ENCODE measurements at regions not wholly inside any gene's neighbourhood (a gene's known extent, or its start where the extent isn't known, plus 50 kb on each side); places are given as distances from the start of the nearest gene placed in this dataset.

DNA sequence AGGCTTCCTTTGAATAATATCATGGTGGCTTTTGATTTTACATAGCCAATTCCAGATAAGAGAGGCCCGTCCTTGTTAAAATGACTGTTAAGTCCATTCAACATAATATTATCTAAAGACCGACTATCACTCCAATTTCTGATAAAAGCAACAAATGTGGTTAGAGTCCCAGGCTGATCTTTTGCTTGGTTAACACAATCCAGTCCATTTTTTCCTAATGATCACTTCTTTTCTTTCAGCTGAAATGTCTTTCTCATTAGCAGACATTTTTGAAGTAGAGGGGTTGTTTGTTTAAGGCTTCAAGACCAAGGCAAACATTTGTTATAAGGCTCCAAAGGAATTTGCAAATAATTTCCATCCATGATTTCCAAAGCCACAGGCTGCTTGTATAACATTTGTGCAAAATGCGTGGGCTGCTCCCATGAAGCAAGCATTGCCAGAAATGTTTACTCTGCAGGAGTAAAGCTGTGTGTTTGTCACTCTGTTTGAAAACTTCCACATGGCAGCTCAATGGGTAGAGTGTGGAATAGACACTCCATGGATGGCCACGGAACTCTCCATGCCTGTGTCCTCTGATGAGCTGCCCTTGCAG, 111.5 kb downstream of the PSMG1 start:
- TF ChIP-seq CTCF (IDR thresholded peaks at IDR 0.05; ENCODE audit: extremely low read depth in 1 of 2, insufficient read depth in 1 of 2, low read depth in 1 of 2, low read length in 2 of 2) (no peak), POLR2A (IDR thresholded peaks at IDR 0.05; ENCODE audit: low read depth, low read length) (no peak), POLR2AphosphoS5 (IDR thresholded peaks at IDR 0.05; ENCODE audit: insufficient read depth, low read depth, low read length) (no peak), EZH2 (IDR thresholded peaks at IDR 0.05; ENCODE audit: borderline replicate concordance, low read depth, low read length, severe bottlenecking) (no peak)

Measured in endothelial cell of umbilical vein (primary cell).